ENCODE measurements at regions not wholly inside any gene's neighbourhood (a gene's known extent, or its start where the extent isn't known, plus 50 kb on each side); places are given as distances from the start of the nearest gene placed in this dataset.
A peak's percentile ranks its signal among the peaks of the same experiment; 100 is the strongest.

- no peak for DNase-seq
- no peak for TF ChIP-seq POLR2A (IDR thresholded peaks at IDR 0.05)
- no peak for TF ChIP-seq CTCF (IDR thresholded peaks at IDR 0.05)
- H3K27me3 ChIP-seq, result no peaks in the 10 kb centered on the region
- H3K9me3 ChIP-seq, result no peaks in the 10 kb centered on the region
- H3K27ac ChIP-seq, result no peak overlapping the region
- H3K36me3 ChIP-seq, result no peaks in the 10 kb centered on the region
- H3K4me1 ChIP-seq, result no peaks in the 10 kb centered on the region
- H3K4me3 ChIP-seq, result no peak overlapping the region
Observed at GRCh38 chr9:135239769-135240141, 152.3 kb downstream of the OLFM1 start.

GRCh38 chr9:135240222-135240621, 152.8 kb downstream of the OLFM1 start:
- H3K4me1 ChIP-seq, result no peaks in the 10 kb centered on the region
- H3K9me3 ChIP-seq, result no peaks in the 10 kb centered on the region
- TF ChIP-seq CTCF (IDR thresholded peaks at IDR 0.05), result no peak
- no peak for TF ChIP-seq POLR2A (IDR thresholded peaks at IDR 0.05)
- no peak overlapping the region for H3K27ac ChIP-seq
- no peak overlapping the region for H3K4me3 ChIP-seq
- no peak for DNase-seq
- H3K36me3 ChIP-seq, result no peaks in the 10 kb centered on the region
- H3K27me3 ChIP-seq, result no peaks in the 10 kb centered on the region

GRCh38 chr9:135240871-135241311, 153.4 kb downstream of the OLFM1 start:
- H3K27ac ChIP-seq, result no peak overlapping the region
- no peaks in the 10 kb centered on the region for H3K4me1 ChIP-seq
- no peaks in the 10 kb centered on the region for H3K27me3 ChIP-seq
- TF ChIP-seq CTCF (IDR thresholded peaks at IDR 0.05), result no peak
- TF ChIP-seq POLR2A (IDR thresholded peaks at IDR 0.05), result no peak
- no peaks in the 10 kb centered on the region for H3K9me3 ChIP-seq
- no peak overlapping the region for H3K4me3 ChIP-seq
- H3K36me3 ChIP-seq, result no peaks in the 10 kb centered on the region
- no peak for DNase-seq

GRCh38 chr9:135241381-135242048, 154.0 kb downstream of the OLFM1 start:
- Histone ChIP-seq H3K36me3 (no peaks in the 10 kb centered on the region), H3K4me3 (no peak overlapping the region), H3K9me3 (no peaks in the 10 kb centered on the region), H3K27me3 (no peaks in the 10 kb centered on the region), H3K27ac (no peak overlapping the region), H3K4me1 (no peaks in the 10 kb centered on the region)
- TF ChIP-seq POLR2A (IDR thresholded peaks at IDR 0.05) (no peak), CTCF (IDR thresholded peaks at IDR 0.05) (peak in 2 of 6 experiments; percentile 14 to 18)
- no peak for DNase-seq

GRCh38 chr9:135242049-135242396, 154.6 kb downstream of the OLFM1 start:
- Histone ChIP-seq H3K36me3 (no peaks in the 10 kb centered on the region), H3K4me1 (no peaks in the 10 kb centered on the region)

More at GRCh38 chr9:135242049-135242396, 154.6 kb downstream of the OLFM1 start:
- no peaks in the 10 kb centered on the region for H3K27me3 ChIP-seq
- TF ChIP-seq POLR2A (IDR thresholded peaks at IDR 0.05) (no peak), CTCF (IDR thresholded peaks at IDR 0.05) (no peak)
- H3K27ac ChIP-seq, result no peak overlapping the region
- DNase-seq, result no peak
- H3K4me3 ChIP-seq, result no peak overlapping the region
- H3K9me3 ChIP-seq, result no peaks in the 10 kb centered on the region
